ENCODE measurements at regions not wholly inside any gene's neighbourhood (a gene's known extent, or its start where the extent isn't known, plus 50 kb on each side); places are given as distances from the start of the nearest gene placed in this dataset.

- Mint-ChIP-seq H3K4me3 (no peak overlapping the region), H3K27ac (no peak overlapping the region), H3K27me3 (peaks cover 0 to 6% of the 10 kb centered on the region in 2 donors), H3K4me1 (no peaks in the 10 kb centered on the region), H3K36me3 (no peaks in the 10 kb centered on the region), H3K9me3 (no peaks in the 10 kb centered on the region)
- Histone ChIP-seq H3K4me1 (ENCODE audit: control insufficient read depth in 1 of 2, extremely low read depth in 1 of 2, insufficient read depth in 2 of 2, low read length in 2 of 2) (no peaks in the 10 kb centered on the region), H3K36me3 (ENCODE audit: control insufficient read depth in 2 of 2, extremely low read depth in 1 of 2, insufficient read depth in 1 of 2, low read length in 1 of 2) (no peaks in the 10 kb centered on the region), H3K27me3 (replicated peaks in 1 of 2; ENCODE audit: control insufficient read depth in 2 of 2, extremely low read depth in 1 of 2, insufficient read depth in 2 of 2, low read length in 1 of 2) (no peaks in the 10 kb centered on the region), H3K4me3 (ENCODE audit: control insufficient read depth in 1 of 2, extremely low read depth in 1 of 2, low read length in 1 of 2) (no peak overlapping the region), H3K27ac (ENCODE audit: low read length) (no peak overlapping the region), H3K9me3 (no peaks in the 10 kb centered on the region)
- 86% methylated on average over 1 of the region's 1 CpG for WGBS (ENCODE audit: insufficient coverage)
- CTCF ChIA-PET, result no interaction called here
- POLR2A ChIA-PET, result no interaction called here
- no peak for ATAC-seq (replicated peaks in 1 of 4)
- no peak for DNase-seq
These were observed 165.3 kb downstream of the GOLIM4 start for GRCh38 chr3:167930453-167930852.

GRCh38 chr3:167929968-167930367 is 165.8 kb downstream of the GOLIM4 start:
- H3K27ac ChIP-seq (ENCODE audit: low read length), result no peak overlapping the region
- no peak overlapping the region for H3K27ac Mint-ChIP-seq
- no peaks in the 10 kb centered on the region for H3K4me1 Mint-ChIP-seq
- H3K9me3 Mint-ChIP-seq, result no peaks in the 10 kb centered on the region
- no peak for DNase-seq
- H3K27me3 ChIP-seq (replicated peaks in 1 of 2; ENCODE audit: control insufficient read depth in 2 of 2, extremely low read depth in 1 of 2, insufficient read depth in 2 of 2, low read length in 1 of 2), result no peaks in the 10 kb centered on the region
- H3K27me3 Mint-ChIP-seq, result peaks cover 0 to 6% of the 10 kb centered on the region in 2 donors
- H3K36me3 ChIP-seq (ENCODE audit: control insufficient read depth in 2 of 2, extremely low read depth in 1 of 2, insufficient read depth in 1 of 2, low read length in 1 of 2), result no peaks in the 10 kb centered on the region
- WGBS (ENCODE audit: insufficient coverage), result 87% methylated on average over 3 of the region's 3 CpGs
- POLR2A ChIA-PET, result no interaction called here
- no peaks in the 10 kb centered on the region for H3K4me1 ChIP-seq (ENCODE audit: control insufficient read depth in 1 of 2, extremely low read depth in 1 of 2, insufficient read depth in 2 of 2, low read length in 2 of 2)
- no peak for ATAC-seq (replicated peaks in 1 of 4)
- no peaks in the 10 kb centered on the region for H3K9me3 ChIP-seq
- H3K4me3 Mint-ChIP-seq, result no peak overlapping the region
- no peak overlapping the region for H3K4me3 ChIP-seq (ENCODE audit: control insufficient read depth in 1 of 2, extremely low read depth in 1 of 2, low read length in 1 of 2)
- no peaks in the 10 kb centered on the region for H3K36me3 Mint-ChIP-seq
- CTCF ChIA-PET, result no interaction called here

GRCh38 chr3:167928381-167928780 is 167.3 kb downstream of the GOLIM4 start:
- DNase-seq (no peak), ATAC-seq (replicated peaks in 1 of 4) (no peak)
- H3K4me3 Mint-ChIP-seq, result no peak overlapping the region
- H3K36me3 Mint-ChIP-seq, result no peaks in the 10 kb centered on the region
- H3K27me3 Mint-ChIP-seq, result peaks cover 0 to 6% of the 10 kb centered on the region in 2 donors
- H3K4me3 ChIP-seq (ENCODE audit: control insufficient read depth in 1 of 2, extremely low read depth in 1 of 2, low read length in 1 of 2), result no peak overlapping the region
- no peak overlapping the region for H3K27ac Mint-ChIP-seq
- no peak overlapping the region for H3K27ac ChIP-seq (ENCODE audit: low read length)
- POLR2A ChIA-PET, result interaction anchor here in 1 of 2 donors (0.6 kb wide), 1 partner anchor 1750 kb away, joined by 6 read pairs; no protein-coding TSS in a partner anchor
- no peaks in the 10 kb centered on the region for H3K9me3 ChIP-seq
- H3K27me3 ChIP-seq (replicated peaks in 1 of 2; ENCODE audit: control insufficient read depth in 2 of 2, extremely low read depth in 1 of 2, insufficient read depth in 2 of 2, low read length in 1 of 2), result no peaks in the 10 kb centered on the region
- no peaks in the 10 kb centered on the region for H3K4me1 Mint-ChIP-seq
- WGBS (ENCODE audit: insufficient coverage), result 61% methylated on average over 3 of the region's 4 CpGs
- H3K9me3 Mint-ChIP-seq, result no peaks in the 10 kb centered on the region
- CTCF ChIA-PET, result interaction anchor here in 1 of 2 donors (0.6 kb wide), 1 partner anchor 28 kb away, joined by 3 read pairs; no protein-coding TSS in a partner anchor
- H3K36me3 ChIP-seq (ENCODE audit: control insufficient read depth in 2 of 2, extremely low read depth in 1 of 2, insufficient read depth in 1 of 2, low read length in 1 of 2), result no peaks in the 10 kb centered on the region
- H3K4me1 ChIP-seq (ENCODE audit: control insufficient read depth in 1 of 2, extremely low read depth in 1 of 2, insufficient read depth in 2 of 2, low read length in 2 of 2), result no peaks in the 10 kb centered on the region

GRCh38 chr3:167920747-167921146 is 175.0 kb downstream of the GOLIM4 start:
- no peak overlapping the region for H3K27ac ChIP-seq (ENCODE audit: low read length)
- Mint-ChIP-seq H3K27me3 (peaks cover 0 to under 1% of the 10 kb centered on the region in 2 donors), H3K4me3 (no peak overlapping the region), H3K4me1 (no peaks in the 10 kb centered on the region), H3K27ac (no peak overlapping the region), H3K9me3 (no peaks in the 10 kb centered on the region), H3K36me3 (no peaks in the 10 kb centered on the region)
- no peaks in the 10 kb centered on the region for H3K27me3 ChIP-seq (replicated peaks in 1 of 2; ENCODE audit: control insufficient read depth in 2 of 2, extremely low read depth in 1 of 2, insufficient read depth in 2 of 2, low read length in 1 of 2)
- no peaks in the 10 kb centered on the region for H3K9me3 ChIP-seq
- ChIA-PET POLR2A (no interaction called here), CTCF (no interaction called here)
- no peaks in the 10 kb centered on the region for H3K36me3 ChIP-seq (ENCODE audit: control insufficient read depth in 2 of 2, extremely low read depth in 1 of 2, insufficient read depth in 1 of 2, low read length in 1 of 2)
- no peaks in the 10 kb centered on the region for H3K4me1 ChIP-seq (ENCODE audit: control insufficient read depth in 1 of 2, extremely low read depth in 1 of 2, insufficient read depth in 2 of 2, low read length in 2 of 2)
- ATAC-seq (replicated peaks in 1 of 4) (no peak), DNase-seq (no peak)
- no peak overlapping the region for H3K4me3 ChIP-seq (ENCODE audit: control insufficient read depth in 1 of 2, extremely low read depth in 1 of 2, low read length in 1 of 2)

- no peak overlapping the region for H3K27ac Mint-ChIP-seq
- ATAC-seq (replicated peaks in 1 of 4) (no peak), DNase-seq (no peak)
- POLR2A ChIA-PET, result no interaction called here
- Histone ChIP-seq H3K4me3 (ENCODE audit: control insufficient read depth in 1 of 2, extremely low read depth in 1 of 2, low read length in 1 of 2) (no peak overlapping the region), H3K27me3 (replicated peaks in 1 of 2; ENCODE audit: control insufficient read depth in 2 of 2, extremely low read depth in 1 of 2, insufficient read depth in 2 of 2, low read length in 1 of 2) (no peaks in the 10 kb centered on the region), H3K4me1 (ENCODE audit: control insufficient read depth in 1 of 2, extremely low read depth in 1 of 2, insufficient read depth in 2 of 2, low read length in 2 of 2) (no peaks in the 10 kb centered on the region), H3K9me3 (no peaks in the 10 kb centered on the region), H3K27ac (ENCODE audit: low read length) (no peak overlapping the region), H3K36me3 (ENCODE audit: control insufficient read depth in 2 of 2, extremely low read depth in 1 of 2, insufficient read depth in 1 of 2, low read length in 1 of 2) (no peaks in the 10 kb centered on the region)
- H3K9me3 Mint-ChIP-seq, result no peaks in the 10 kb centered on the region
- H3K36me3 Mint-ChIP-seq, result no peaks in the 10 kb centered on the region
- no peaks in the 10 kb centered on the region for H3K27me3 Mint-ChIP-seq
- H3K4me3 Mint-ChIP-seq, result no peak overlapping the region
- CTCF ChIA-PET, result no interaction called here
- H3K4me1 Mint-ChIP-seq, result no peaks in the 10 kb centered on the region
- no CpG with 5 or more reads among the region's 1 CpG for WGBS (ENCODE audit: insufficient coverage)
These were observed 176.1 kb downstream of the GOLIM4 start for GRCh38 chr3:167919590-167919989.

GRCh38 chr3:167918686-167919085 is 177.0 kb downstream of the GOLIM4 start:
- 95% methylated on average over 2 of the region's 2 CpGs for WGBS (ENCODE audit: insufficient coverage)
- ChIA-PET POLR2A (no interaction called here), CTCF (no interaction called here)

GRCh38 chr3:167918008-167918596 is 177.6 kb downstream of the GOLIM4 start:
- no peaks in the 10 kb centered on the region for H3K4me1 Mint-ChIP-seq
- DNase-seq, result no peak
- H3K36me3 ChIP-seq (ENCODE audit: control insufficient read depth in 2 of 2, extremely low read depth in 1 of 2, insufficient read depth in 1 of 2, low read length in 1 of 2), result no peaks in the 10 kb centered on the region
- H3K27ac ChIP-seq (ENCODE audit: low read length), result no peak overlapping the region
- H3K27ac Mint-ChIP-seq, result no peak overlapping the region
- H3K9me3 Mint-ChIP-seq, result no peaks in the 10 kb centered on the region
- H3K4me1 ChIP-seq (ENCODE audit: control insufficient read depth in 1 of 2, extremely low read depth in 1 of 2, insufficient read depth in 2 of 2, low read length in 2 of 2), result no peaks in the 10 kb centered on the region
- POLR2A ChIA-PET, result no interaction called here
- H3K4me3 ChIP-seq (ENCODE audit: control insufficient read depth in 1 of 2, extremely low read depth in 1 of 2, low read length in 1 of 2), result no peak overlapping the region
- H3K27me3 Mint-ChIP-seq, result no peaks in the 10 kb centered on the region
- no peaks in the 10 kb centered on the region for H3K9me3 ChIP-seq
- CTCF ChIA-PET, result no interaction called here
- H3K27me3 ChIP-seq (replicated peaks in 1 of 2; ENCODE audit: control insufficient read depth in 2 of 2, extremely low read depth in 1 of 2, insufficient read depth in 2 of 2, low read length in 1 of 2), result no peaks in the 10 kb centered on the region
- ATAC-seq (replicated peaks in 1 of 4), result no peak
- no peak overlapping the region for H3K4me3 Mint-ChIP-seq
- H3K36me3 Mint-ChIP-seq, result no peaks in the 10 kb centered on the region
- 54% methylated on average over 2 of the region's 4 CpGs for WGBS (ENCODE audit: insufficient coverage)

More at GRCh38 chr3:167918686-167919085, 177.0 kb downstream of the GOLIM4 start:
- DNase-seq (no peak), ATAC-seq (replicated peaks in 1 of 4) (no peak)
- Mint-ChIP-seq H3K36me3 (no peaks in the 10 kb centered on the region), H3K27ac (no peak overlapping the region), H3K27me3 (no peaks in the 10 kb centered on the region), H3K4me1 (no peaks in the 10 kb centered on the region), H3K4me3 (no peak overlapping the region), H3K9me3 (no peaks in the 10 kb centered on the region)
- no peak overlapping the region for H3K4me3 ChIP-seq (ENCODE audit: control insufficient read depth in 1 of 2, extremely low read depth in 1 of 2, low read length in 1 of 2)
- H3K27ac ChIP-seq (ENCODE audit: low read length), result no peak overlapping the region
- no peaks in the 10 kb centered on the region for H3K4me1 ChIP-seq (ENCODE audit: control insufficient read depth in 1 of 2, extremely low read depth in 1 of 2, insufficient read depth in 2 of 2, low read length in 2 of 2)
- H3K27me3 ChIP-seq (replicated peaks in 1 of 2; ENCODE audit: control insufficient read depth in 2 of 2, extremely low read depth in 1 of 2, insufficient read depth in 2 of 2, low read length in 1 of 2), result no peaks in the 10 kb centered on the region
- H3K36me3 ChIP-seq (ENCODE audit: control insufficient read depth in 2 of 2, extremely low read depth in 1 of 2, insufficient read depth in 1 of 2, low read length in 1 of 2), result no peaks in the 10 kb centered on the region
- H3K9me3 ChIP-seq, result no peaks in the 10 kb centered on the region

All from T-cell (primary cell).